GM18511 (cell line): ENCODE measurements at regions not wholly inside any gene's neighbourhood (a gene's known extent, or its start where the extent isn't known, plus 50 kb on each side); places are given as distances from the start of the nearest gene placed in this dataset.

Experiments used
- ATAC-seq: cut with Tn5 transposase; IDR thresholded peaks from one replicate; pipeline ENCODE4 v1.9.1; 2021; ENCODE audit warnings: mild to moderate bottlenecking, moderate library complexity; ENCODE audit not compliant: unreplicated experiment

GRCh38 chr20:7687065-7687464 lies 253.2 kb downstream of the HAO1 start:
- no peak for ATAC-seq

GRCh38 chr20:7689151-7689550 lies 251.1 kb downstream of the HAO1 start:
- ATAC-seq, result no peak

GRCh38 chr20:7691647-7692269 lies 248.5 kb downstream of the HAO1 start:
- no peak for ATAC-seq

- ATAC-seq, result no peak
These were observed 247.8 kb downstream of the HAO1 start for GRCh38 chr20:7692478-7692877.

GRCh38 chr20:7693761-7694160 lies 246.5 kb downstream of the HAO1 start:
- no peak for ATAC-seq

DNA sequence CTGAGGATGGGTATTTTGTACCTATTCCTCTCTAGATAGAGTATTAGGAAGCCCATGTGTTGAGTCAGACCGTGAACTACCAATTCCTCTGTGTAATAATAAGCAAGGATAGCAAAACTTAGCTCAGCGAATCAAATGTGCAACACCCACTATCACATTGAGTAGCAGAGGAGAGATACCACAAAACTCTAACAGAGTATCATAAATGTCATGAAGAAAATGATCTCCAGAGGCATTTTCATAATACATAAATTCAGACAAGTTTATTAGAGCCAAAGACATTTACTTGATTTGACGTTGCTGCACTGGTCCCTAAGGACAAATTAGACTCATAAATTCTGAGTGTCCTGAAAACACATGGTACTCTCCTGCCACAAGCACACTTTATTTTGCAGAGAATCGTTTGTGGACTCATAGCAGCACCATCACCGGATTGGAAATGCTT lies 245.2 kb downstream of the HAO1 start:
- no peak for ATAC-seq

- no peak for ATAC-seq
These were observed 244.6 kb downstream of the HAO1 start for GRCh38 chr20:7695635-7696034.

DNA sequence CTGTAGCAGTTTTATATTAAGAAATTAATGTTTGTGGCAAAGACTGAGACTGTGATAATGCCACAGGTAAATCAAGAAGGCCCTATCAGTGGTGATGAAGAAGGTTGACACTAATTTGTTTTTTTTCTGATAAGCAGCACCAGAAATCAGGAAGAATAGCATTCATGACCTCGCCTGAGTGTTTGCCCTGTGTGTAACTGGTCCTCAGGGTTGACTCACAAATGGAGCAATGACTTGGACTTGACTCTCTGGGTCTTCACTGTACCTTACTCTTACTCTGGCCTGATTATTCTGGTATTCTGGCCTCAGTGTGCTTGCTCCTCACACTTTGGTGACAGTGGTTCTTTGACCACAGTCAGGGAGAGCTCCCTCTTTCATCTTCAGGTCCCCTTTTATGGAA lies 243.9 kb downstream of the HAO1 start:
- no peak for ATAC-seq

GRCh38 chr20:7702141-7702540 lies 238.1 kb downstream of the HAO1 start:
- no peak for ATAC-seq

DNA sequence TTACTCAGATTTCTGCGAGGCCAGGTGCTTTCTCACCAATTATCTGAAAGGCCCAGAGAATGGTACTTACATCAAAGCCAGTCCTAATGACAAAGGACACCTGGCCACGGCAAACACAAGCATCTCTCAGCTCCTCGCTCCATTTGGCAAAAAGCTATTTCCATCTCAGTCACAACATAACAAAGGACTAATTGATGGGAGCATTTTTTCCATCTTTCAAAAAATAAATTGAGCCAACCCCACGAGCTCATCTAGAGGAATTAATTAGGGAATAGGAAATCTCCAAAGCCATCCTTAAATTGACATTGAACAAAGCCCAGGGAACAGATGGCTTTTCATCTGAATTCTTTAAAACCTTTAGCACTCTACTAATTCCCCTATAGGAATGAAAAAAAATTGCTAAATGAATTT lies 236.7 kb downstream of the HAO1 start:
- ATAC-seq, result no peak

DNA sequence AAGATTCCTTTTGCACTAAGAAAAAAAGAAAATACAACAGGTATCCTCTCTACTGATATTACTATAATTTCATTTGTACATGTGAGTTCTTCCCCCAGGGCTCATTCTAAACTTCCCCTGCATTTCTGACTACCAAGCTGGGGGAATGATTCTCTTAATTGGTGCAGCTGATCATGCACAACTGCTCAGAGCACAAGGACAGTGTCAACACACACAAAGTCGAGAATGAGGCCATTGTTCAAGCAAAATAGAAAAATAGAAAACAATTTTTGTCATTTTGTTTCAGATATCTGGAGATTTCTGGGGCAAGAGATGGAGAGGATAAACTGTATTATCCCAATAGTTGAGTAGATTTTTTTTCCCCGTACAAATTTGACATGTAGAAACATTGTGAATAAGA lies 236.3 kb downstream of the HAO1 start:
- no peak for ATAC-seq

DNA sequence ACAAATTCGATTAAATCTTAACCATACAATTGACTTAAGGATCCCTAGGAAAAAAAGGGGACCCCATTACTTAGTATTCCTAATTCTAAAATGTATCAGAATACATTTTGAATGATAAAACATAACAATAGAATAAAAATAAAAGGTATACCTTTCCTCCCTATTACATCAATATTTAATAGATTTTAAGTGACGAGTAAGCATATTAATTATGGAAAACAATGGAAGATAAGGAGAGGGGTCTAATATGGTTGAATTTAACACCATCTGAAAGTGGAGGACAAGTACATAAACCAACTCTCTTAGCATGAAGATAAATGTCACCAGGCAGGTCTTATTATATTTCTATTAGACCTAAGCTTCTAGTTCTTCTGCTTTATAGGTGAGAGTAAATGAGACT lies 232.1 kb downstream of the HAO1 start:
- no peak for ATAC-seq

GRCh38 chr20:7708782-7709181 lies 231.5 kb downstream of the HAO1 start:
- no peak for ATAC-seq

GRCh38 chr20:7710440-7710839 lies 229.8 kb downstream of the HAO1 start:
- ATAC-seq, result no peak

- ATAC-seq, result no peak
These were observed 227.6 kb downstream of the HAO1 start for GRCh38 chr20:7712661-7713060.

DNA sequence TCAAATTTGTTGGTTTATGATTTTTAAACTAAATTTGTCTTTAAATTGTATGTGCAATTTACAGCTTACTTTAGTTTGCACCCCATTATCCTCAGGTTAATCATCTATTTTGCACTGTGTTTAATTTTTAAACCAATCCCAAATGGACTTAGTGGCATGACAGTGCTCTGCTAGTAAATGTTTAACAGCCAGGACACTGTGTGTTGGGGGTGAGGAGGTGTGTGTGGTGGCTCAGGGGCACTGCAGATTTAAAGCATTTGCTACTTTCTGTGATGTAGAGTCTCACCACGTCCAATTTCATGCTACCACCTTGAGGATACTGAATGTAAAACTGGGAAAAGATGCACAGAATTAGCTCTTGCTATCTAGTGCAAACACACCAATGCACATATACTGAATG lies 225.7 kb downstream of the HAO1 start:
- no peak for ATAC-seq

GRCh38 chr20:7716286-7716972 lies 223.8 kb downstream of the HAO1 start:
- ATAC-seq, result no peak

- ATAC-seq, result no peak
These were observed 217.7 kb downstream of the HAO1 start for GRCh38 chr20:7722564-7722963.

DNA sequence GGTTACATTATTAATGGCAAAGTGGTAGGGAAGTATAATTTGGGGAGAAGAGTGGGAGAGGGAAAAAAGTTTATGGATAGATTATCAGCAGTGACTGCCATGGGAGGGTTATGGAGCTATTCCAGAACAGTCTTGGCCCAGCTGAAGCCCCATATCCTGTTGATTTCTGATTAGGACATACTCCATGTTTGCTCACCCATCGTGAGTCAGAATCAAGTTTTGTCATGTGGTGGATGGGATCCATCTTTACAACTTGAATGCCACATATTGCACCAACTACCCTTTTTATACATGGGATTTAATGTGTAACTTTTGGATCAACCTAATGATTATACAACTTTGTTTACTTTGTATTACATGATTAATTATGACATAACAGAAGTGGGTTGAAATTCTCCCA lies 217.0 kb downstream of the HAO1 start:
- ATAC-seq, result no peak

DNA sequence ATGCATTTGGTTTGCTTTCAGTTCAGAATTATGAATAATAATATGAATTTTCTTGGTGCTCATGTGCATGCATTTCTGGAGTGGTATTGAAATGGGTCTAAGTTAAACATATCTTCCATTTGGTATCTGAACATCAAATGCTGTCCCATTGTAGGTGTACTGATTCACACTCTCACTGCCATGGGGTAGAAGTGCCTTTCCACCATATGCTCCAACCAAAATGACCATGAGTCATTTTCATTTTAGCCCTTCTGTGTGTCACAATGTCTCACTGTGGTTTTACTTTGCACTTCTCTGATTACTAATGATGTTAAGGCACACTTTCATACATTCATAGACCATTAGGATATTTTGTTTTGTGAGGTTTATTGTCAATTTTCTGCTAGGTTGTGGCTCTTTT lies 211.9 kb downstream of the HAO1 start:
- no peak for ATAC-seq

DNA sequence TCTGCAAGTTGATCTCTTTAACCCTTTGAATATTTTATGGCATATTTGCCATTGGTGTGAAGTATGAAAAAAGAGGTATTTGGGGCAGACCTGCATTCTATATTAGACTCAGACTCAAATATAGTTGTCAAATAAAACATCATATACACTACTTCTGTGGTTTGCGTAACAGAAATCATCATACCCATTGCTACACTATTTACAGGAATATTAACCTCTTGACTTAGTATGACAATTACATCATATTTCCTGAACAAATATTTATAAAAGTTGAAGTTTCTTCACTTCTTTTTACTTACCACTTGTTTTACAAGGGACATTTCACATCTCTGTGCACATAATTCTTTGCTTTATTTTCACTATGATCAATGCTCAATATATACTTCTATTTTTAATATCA lies 206.0 kb downstream of the HAO1 start:
- ATAC-seq, result no peak

DNA sequence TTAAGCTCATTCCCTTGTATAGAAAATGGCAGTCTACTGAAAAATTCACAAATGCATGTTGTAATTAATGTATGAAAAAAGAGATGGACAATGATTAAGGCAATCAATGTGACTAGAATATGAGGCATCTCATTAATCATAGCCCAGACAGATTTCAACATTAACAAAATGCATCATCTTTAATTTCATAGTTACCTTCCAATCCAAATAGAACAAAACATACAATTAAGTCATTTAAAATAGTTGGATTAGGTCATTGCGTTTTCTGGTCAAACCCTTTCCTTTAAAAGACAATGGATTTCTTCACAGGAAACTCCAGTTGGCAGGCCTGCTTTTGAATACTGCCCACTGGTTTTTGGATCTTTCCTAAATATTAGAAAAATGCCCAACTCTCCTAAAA lies 203.9 kb downstream of the HAO1 start:
- ATAC-seq, result no peak

DNA sequence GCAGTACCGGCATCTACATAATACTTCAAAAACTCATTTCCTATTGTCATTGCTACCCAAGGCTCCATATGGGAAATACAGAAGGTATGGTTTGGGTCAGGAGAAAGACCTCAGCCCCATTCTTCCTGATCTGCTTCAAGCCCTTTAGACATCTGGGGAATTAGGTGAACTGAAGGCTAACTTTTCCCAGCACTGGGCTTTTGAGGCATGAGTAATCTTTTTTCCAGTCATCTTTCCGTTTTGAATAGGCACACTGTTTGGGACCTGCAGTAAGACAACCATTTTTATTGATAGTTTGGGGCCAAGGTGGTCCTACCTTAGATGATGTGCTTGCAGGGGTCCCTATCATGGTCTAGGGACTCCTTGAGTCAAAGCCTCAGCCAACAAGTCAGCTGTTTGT lies 198.4 kb downstream of the HAO1 start:
- no peak for ATAC-seq
